HEK293 (cell line): ENCODE measurements at regions not wholly inside any gene's neighbourhood (a gene's known extent, or its start where the extent isn't known, plus 50 kb on each side); places are given as distances from the start of the nearest gene placed in this dataset.
A peak's percentile ranks its signal among the peaks of the same experiment; 100 is the strongest.
"Not testable (repeated sequence)": the region's sequence is repeated elsewhere in the genome, so short reads cannot be mapped to it uniquely, and the experiment has no call there.

ENCODE experiments used
- CTCF ChIA-PET: fragments of 350-600 bp; formaldehyde crosslinking; extraction: SDS; loops from one replicate; lab custom pipeline; 2021; ENCODE audit warnings: antibody characterized with exemption; lab: Yijun Ruan, JAX
- POLR2A ChIA-PET: fragments of 300-600 bp; formaldehyde crosslinking; extraction: SDS; loops from one replicate; lab custom pipeline; 2020; ENCODE audit warnings: antibody characterized with exemption, inconsistent platforms; lab: Yijun Ruan, JAX
- H3K27ac ChIP-seq: fragments of 200-500 bp; sonication (Bioruptor generic); 2 replicates; pipeline ENCODE4 v1.5.1; 2014; ENCODE audit warnings: low read depth, low read length, control low read depth, inconsistent platforms; ENCODE audit errors: extremely low read depth
- H3K36me3 ChIP-seq, 2 experiments: fragments of 200-500 bp in 1 of 2; sonication (Bioruptor generic) in 1 of 2; 1 replicate in 1 of 2; 2 replicates in 1 of 2; pipeline ENCODE4 v1.5.1; 2014 to 2017; ENCODE audit warnings: inconsistent platforms in 2 of 2, low read length in 2 of 2; ENCODE audit not compliant: control insufficient read depth in 2 of 2, insufficient read depth in 1 of 2
- H3K4me1 ChIP-seq: fragments of 200-500 bp; sonication (Bioruptor generic); 2 replicates; pipeline ENCODE4 v1.5.1; 2014; ENCODE audit warnings: mild to moderate bottlenecking, low read length, inconsistent platforms; ENCODE audit not compliant: control insufficient read depth, insufficient read depth
- H3K4me3 ChIP-seq: 2 replicates; pipeline ENCODE4 v1.5.1; 2011; ENCODE audit warnings: low read depth, mild to moderate bottlenecking, control low read depth, low read length, moderate library complexity
- H3K9me3 ChIP-seq: fragments of 200-500 bp; sonication (Bioruptor generic); 2 replicates; pipeline ENCODE4 v1.5.1; 2014; ENCODE audit warnings: low read depth, low read length, inconsistent platforms; ENCODE audit not compliant: control insufficient read depth, insufficient read depth
- EGR2 ChIP-seq: fragments of 450-650 bp; formaldehyde crosslinking; IDR thresholded peaks from 2 replicates; pipeline ENCODE4 v1.5.1; 2016; ENCODE audit warnings: low read depth, missing biosample characterization, missing genetic modification characterization
- GLIS1 ChIP-seq: fragments of 450-650 bp; formaldehyde crosslinking; IDR thresholded peaks from 2 replicates; pipeline ENCODE4 v1.5.1; 2016; ENCODE audit warnings: missing biosample characterization, missing genetic modification characterization
- MZF1 ChIP-seq: fragments of 450-650 bp; formaldehyde crosslinking; IDR thresholded peaks from 2 replicates; pipeline ENCODE4 v1.5.1; 2017; ENCODE audit warnings: missing biosample characterization, missing genetic modification characterization, borderline replicate concordance
- PRDM1 ChIP-seq: fragments of 450-650 bp; formaldehyde crosslinking; IDR thresholded peaks from 2 replicates; pipeline ENCODE4; 2016; ENCODE audit warnings: missing biosample characterization, missing genetic modification characterization
- REPIN1 ChIP-seq: fragments of 450-650 bp; formaldehyde crosslinking; IDR thresholded peaks from 2 replicates; pipeline ENCODE4 v1.5.1; 2017; ENCODE audit warnings: missing biosample characterization, missing genetic modification characterization, low read depth
- ZBTB17 ChIP-seq: fragments of 450-650 bp; formaldehyde crosslinking; IDR thresholded peaks from 2 replicates; pipeline ENCODE4 v1.5.1; 2016; ENCODE audit warnings: missing biosample characterization, missing genetic modification characterization
- ZBTB8A ChIP-seq: fragments of 450-650 bp; formaldehyde crosslinking; IDR thresholded peaks from 2 replicates; pipeline ENCODE4 v1.5.1; 2016; ENCODE audit warnings: missing biosample characterization, missing genetic modification characterization
- ZFHX2 ChIP-seq: fragments of 450-650 bp; formaldehyde crosslinking; conservative IDR thresholded peaks from 2 replicates; pipeline ENCODE4 v1.5.1; 2016; ENCODE audit warnings: missing biosample characterization, missing genetic modification characterization
- ZNF23 ChIP-seq: fragments of 450-650 bp; formaldehyde crosslinking; IDR thresholded peaks from 2 replicates; pipeline ENCODE4 v1.5.1; 2016; ENCODE audit warnings: missing biosample characterization, missing genetic modification characterization, borderline replicate concordance
- ZNF366 ChIP-seq: fragments of 450-650 bp; formaldehyde crosslinking; conservative IDR thresholded peaks from 2 replicates; pipeline ENCODE4 v1.5.1; 2016; ENCODE audit warnings: missing biosample characterization, missing genetic modification characterization
- ZNF654 ChIP-seq: fragments of 450-650 bp; formaldehyde crosslinking; IDR thresholded peaks from 2 replicates; pipeline ENCODE4 v1.5.1; 2016; ENCODE audit warnings: low read depth, missing biosample characterization, missing genetic modification characterization
- ZNF76 ChIP-seq: fragments of 450-650 bp; formaldehyde crosslinking; IDR thresholded peaks from 2 replicates; pipeline ENCODE4; 2016; ENCODE audit warnings: low read depth, missing biosample characterization, missing genetic modification characterization, borderline replicate concordance
- ZNF768 ChIP-seq: fragments of 450-650 bp; formaldehyde crosslinking; IDR thresholded peaks from 2 replicates; pipeline ENCODE4 v1.5.1; 2018; ENCODE audit warnings: missing biosample characterization, mild to moderate bottlenecking, missing genetic modification characterization
- TF ChIP-seq, protein P1 (sequence below): fragments of 450-650 bp; formaldehyde crosslinking; IDR thresholded peaks from 2 replicates; pipeline ENCODE4 v1.5.1; 2017; ENCODE audit warnings: missing biosample characterization, missing genetic modification characterization
- TF ChIP-seq, protein P2 (sequence below): fragments of 450-650 bp; formaldehyde crosslinking; IDR thresholded peaks from 2 replicates; pipeline ENCODE4 v1.5.1; 2016; ENCODE audit warnings: missing biosample characterization, missing genetic modification characterization
- TF ChIP-seq, protein P3 (sequence below): fragments of 450-650 bp; formaldehyde crosslinking; optimal IDR thresholded peaks from 2 replicates; pipeline ENCODE3; 2016; ENCODE audit warnings: missing biosample characterization, mild to moderate bottlenecking, missing genetic modification characterization
- TF ChIP-seq, protein P4 (sequence below): fragments of 450-650 bp; formaldehyde crosslinking; IDR thresholded peaks from 2 replicates; pipeline ENCODE4 v1.5.1; 2016; ENCODE audit warnings: missing biosample characterization, missing genetic modification characterization, borderline replicate concordance

DNA sequence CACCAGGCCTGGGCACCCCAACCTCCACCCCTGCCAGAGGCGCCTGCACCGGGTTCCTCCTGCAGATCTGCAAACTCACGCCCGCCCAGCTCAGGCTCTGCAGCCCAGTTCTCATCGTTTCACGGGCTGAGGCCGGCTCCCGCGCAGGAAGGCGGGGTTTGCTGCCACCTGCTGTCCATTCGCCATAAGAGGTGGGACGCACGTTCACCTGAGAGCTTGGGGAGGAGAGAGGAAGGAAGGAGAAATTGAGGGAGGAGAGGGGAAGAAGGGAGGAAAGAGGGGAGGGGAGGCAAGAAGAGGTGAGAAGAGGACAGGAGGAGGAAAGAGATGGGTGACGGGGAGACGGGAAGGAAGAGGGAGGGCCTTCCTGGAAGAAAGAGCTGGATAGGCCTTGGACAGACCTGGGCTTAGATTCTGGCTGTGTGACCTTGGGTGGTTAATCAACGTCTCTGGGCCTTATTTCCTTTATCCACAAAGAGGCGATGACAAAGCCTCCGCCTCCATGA lies 114.5 kb downstream of the ADRA2C start:
- H3K4me3 ChIP-seq, result no peak overlapping the region
- POLR2A ChIA-PET, result no interaction called here

DNA sequence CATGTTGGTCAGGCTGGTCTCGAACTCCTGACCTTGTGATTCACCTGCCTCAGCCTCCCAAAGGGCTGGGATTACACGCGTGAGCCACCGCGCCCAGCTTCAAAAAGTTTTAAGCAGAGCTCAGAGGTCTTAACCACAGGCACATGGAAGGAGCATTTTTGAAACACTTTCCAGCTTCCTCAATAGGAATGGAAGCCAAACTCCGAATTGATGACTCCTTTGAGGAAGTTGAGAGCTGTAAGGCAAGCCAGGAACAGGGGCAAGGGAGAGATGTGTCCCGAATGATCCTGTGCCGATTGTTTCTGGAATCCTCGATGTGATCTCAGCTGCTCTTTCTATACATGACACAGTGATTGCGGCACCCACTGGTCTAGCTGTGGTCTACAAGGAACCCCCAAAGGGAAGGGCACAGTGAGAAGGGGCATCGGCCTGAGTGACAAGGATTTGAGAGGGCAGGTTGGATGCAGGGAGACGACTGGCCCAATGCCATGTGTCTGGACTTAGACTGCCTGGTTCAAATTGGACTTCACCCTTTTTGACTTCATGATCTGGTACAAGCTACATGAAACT lies 116.2 kb downstream of the ADRA2C start:
- ChIA-PET POLR2A (interaction anchor here (0.7 kb wide), 1 partner anchor 88 kb away, joined by 3 read pairs; no protein-coding TSS in a partner anchor), CTCF (interaction anchor here (0.9 to 3.0 kb wide), 2 partner anchors 134 to 181 kb away, joined by 3 to 20 read pairs; no protein-coding TSS in a partner anchor)
- not testable (repeated sequence) for H3K4me1 ChIP-seq, H3K9me3 ChIP-seq, H3K4me3 ChIP-seq, H3K27ac ChIP-seq, H3K36me3 ChIP-seq

More for the DNA sequence above, 114.5 kb downstream of the ADRA2C start:
- no peaks in the 10 kb centered on the region for H3K36me3 ChIP-seq
- H3K27ac ChIP-seq, result no peak overlapping the region
- no peaks in the 10 kb centered on the region for H3K4me1 ChIP-seq
- no peak for TF ChIP-seq MZF1 (tag by site-specific recombination)
- peak; percentile 88 for TF ChIP-seq ZNF366 (tag by site-specific recombination)
- TF ChIP-seq, protein P1, sequence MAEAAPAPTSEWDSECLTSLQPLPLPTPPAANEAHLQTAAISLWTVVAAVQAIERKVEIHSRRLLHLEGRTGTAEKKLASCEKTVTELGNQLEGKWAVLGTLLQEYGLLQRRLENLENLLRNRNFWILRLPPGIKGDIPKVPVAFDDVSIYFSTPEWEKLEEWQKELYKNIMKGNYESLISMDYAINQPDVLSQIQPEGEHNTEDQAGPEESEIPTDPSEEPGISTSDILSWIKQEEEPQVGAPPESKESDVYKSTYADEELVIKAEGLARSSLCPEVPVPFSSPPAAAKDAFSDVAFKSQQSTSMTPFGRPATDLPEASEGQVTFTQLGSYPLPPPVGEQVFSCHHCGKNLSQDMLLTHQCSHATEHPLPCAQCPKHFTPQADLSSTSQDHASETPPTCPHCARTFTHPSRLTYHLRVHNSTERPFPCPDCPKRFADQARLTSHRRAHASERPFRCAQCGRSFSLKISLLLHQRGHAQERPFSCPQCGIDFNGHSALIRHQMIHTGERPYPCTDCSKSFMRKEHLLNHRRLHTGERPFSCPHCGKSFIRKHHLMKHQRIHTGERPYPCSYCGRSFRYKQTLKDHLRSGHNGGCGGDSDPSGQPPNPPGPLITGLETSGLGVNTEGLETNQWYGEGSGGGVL, result peak; percentile 60; the same call in 1 of the 2 replicates
- peak; percentile 97 for TF ChIP-seq ZNF654
- peak; percentile 17; the same call in 1 of the 2 replicates for TF ChIP-seq PRDM1 (tag by site-specific recombination)
- TF ChIP-seq REPIN1 (tag by site-specific recombination), result no peak
- TF ChIP-seq GLIS1 (tag by site-specific recombination), result 0 out of 2 replicates have a peak, but pooled peaks have one; percentile 8
- TF ChIP-seq ZBTB8A (tag by site-specific recombination), result peak; percentile 93
- TF ChIP-seq ZNF768, result peak; percentile 78; the same call in 1 of the 2 replicates
- TF ChIP-seq ZNF76, result no peak
- TF ChIP-seq ZFHX2 (tag by site-specific recombination), result 0 out of 2 replicates have a peak, but pooled peaks have one; percentile 22
- TF ChIP-seq, protein P2, sequence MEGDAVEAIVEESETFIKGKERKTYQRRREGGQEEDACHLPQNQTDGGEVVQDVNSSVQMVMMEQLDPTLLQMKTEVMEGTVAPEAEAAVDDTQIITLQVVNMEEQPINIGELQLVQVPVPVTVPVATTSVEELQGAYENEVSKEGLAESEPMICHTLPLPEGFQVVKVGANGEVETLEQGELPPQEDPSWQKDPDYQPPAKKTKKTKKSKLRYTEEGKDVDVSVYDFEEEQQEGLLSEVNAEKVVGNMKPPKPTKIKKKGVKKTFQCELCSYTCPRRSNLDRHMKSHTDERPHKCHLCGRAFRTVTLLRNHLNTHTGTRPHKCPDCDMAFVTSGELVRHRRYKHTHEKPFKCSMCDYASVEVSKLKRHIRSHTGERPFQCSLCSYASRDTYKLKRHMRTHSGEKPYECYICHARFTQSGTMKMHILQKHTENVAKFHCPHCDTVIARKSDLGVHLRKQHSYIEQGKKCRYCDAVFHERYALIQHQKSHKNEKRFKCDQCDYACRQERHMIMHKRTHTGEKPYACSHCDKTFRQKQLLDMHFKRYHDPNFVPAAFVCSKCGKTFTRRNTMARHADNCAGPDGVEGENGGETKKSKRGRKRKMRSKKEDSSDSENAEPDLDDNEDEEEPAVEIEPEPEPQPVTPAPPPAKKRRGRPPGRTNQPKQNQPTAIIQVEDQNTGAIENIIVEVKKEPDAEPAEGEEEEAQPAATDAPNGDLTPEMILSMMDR (tag by site-specific recombination), result peak; percentile 91
- TF ChIP-seq, protein P3, sequence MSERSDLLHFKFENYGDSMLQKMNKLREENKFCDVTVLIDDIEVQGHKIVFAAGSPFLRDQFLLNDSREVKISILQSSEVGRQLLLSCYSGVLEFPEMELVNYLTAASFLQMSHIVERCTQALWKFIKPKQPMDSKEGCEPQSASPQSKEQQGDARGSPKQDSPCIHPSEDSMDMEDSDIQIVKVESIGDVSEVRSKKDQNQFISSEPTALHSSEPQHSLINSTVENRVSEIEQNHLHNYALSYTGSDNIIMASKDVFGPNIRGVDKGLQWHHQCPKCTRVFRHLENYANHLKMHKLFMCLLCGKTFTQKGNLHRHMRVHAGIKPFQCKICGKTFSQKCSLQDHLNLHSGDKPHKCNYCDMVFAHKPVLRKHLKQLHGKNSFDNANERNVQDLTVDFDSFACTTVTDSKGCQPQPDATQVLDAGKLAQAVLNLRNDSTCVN (tag by site-specific recombination), result peak; percentile 14
- 0 out of 2 replicates have a peak, but pooled peaks have one; percentile 6 for TF ChIP-seq EGR2 (tag by site-specific recombination)
- TF ChIP-seq ZNF23 (tag by site-specific recombination), result no peak
- TF ChIP-seq, protein P4, sequence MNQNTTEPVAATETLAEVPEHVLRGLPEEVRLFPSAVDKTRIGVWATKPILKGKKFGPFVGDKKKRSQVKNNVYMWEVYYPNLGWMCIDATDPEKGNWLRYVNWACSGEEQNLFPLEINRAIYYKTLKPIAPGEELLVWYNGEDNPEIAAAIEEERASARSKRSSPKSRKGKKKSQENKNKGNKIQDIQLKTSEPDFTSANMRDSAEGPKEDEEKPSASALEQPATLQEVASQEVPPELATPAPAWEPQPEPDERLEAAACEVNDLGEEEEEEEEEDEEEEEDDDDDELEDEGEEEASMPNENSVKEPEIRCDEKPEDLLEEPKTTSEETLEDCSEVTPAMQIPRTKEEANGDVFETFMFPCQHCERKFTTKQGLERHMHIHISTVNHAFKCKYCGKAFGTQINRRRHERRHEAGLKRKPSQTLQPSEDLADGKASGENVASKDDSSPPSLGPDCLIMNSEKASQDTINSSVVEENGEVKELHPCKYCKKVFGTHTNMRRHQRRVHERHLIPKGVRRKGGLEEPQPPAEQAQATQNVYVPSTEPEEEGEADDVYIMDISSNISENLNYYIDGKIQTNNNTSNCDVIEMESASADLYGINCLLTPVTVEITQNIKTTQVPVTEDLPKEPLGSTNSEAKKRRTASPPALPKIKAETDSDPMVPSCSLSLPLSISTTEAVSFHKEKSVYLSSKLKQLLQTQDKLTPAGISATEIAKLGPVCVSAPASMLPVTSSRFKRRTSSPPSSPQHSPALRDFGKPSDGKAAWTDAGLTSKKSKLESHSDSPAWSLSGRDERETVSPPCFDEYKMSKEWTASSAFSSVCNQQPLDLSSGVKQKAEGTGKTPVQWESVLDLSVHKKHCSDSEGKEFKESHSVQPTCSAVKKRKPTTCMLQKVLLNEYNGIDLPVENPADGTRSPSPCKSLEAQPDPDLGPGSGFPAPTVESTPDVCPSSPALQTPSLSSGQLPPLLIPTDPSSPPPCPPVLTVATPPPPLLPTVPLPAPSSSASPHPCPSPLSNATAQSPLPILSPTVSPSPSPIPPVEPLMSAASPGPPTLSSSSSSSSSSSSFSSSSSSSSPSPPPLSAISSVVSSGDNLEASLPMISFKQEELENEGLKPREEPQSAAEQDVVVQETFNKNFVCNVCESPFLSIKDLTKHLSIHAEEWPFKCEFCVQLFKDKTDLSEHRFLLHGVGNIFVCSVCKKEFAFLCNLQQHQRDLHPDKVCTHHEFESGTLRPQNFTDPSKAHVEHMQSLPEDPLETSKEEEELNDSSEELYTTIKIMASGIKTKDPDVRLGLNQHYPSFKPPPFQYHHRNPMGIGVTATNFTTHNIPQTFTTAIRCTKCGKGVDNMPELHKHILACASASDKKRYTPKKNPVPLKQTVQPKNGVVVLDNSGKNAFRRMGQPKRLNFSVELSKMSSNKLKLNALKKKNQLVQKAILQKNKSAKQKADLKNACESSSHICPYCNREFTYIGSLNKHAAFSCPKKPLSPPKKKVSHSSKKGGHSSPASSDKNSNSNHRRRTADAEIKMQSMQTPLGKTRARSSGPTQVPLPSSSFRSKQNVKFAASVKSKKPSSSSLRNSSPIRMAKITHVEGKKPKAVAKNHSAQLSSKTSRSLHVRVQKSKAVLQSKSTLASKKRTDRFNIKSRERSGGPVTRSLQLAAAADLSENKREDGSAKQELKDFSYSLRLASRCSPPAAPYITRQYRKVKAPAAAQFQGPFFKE, result no peak
- TF ChIP-seq ZBTB17 (tag by site-specific recombination), result peak; percentile 56; the same call in 1 of the 2 replicates
- no peaks in the 10 kb centered on the region for H3K9me3 ChIP-seq
- CTCF ChIA-PET, result interaction anchor here (0.6 to 3.0 kb wide), 19 partner anchors 8 to 535 kb away, joined by 3 to 20 read pairs (median 4); partner anchors contain the start of gene ADRA2C

DNA sequence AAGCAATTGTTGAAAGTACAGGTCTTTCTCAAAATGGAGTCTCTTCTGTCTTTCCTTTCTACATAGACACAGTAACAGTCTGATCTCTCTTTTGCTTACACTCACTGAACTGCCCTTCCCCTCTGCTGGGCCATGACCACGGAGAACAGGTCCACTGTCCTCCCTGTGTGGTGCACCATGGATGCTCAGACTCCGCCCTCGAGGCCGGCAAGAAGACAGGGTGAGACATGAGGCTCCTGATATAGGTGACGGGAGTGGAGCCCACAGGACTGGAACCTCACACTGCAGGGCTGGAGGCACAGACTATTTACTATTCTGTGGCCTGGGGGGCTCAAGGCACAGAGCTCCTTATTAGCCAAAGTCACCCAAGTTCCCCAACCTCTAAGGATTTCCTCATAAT lies 118.1 kb downstream of the ADRA2C start:
- H3K9me3 ChIP-seq, H3K4me3 ChIP-seq, H3K36me3 ChIP-seq, POLR2A ChIA-PET, H3K27ac ChIP-seq, H3K4me1 ChIP-seq: not testable (repeated sequence)
- CTCF ChIA-PET, result interaction anchor here (0.6 kb wide), 1 partner anchor 100 kb away, joined by 3 read pairs; no protein-coding TSS in a partner anchor
